ENCODE measurements at regions not wholly inside any gene's neighbourhood (a gene's known extent, or its start where the extent isn't known, plus 50 kb on each side); places are given as distances from the start of the nearest gene placed in this dataset.
"Not testable (repeated sequence)": the region's sequence is repeated elsewhere in the genome, so short reads cannot be mapped to it uniquely, and the experiment has no call there.

DNA sequence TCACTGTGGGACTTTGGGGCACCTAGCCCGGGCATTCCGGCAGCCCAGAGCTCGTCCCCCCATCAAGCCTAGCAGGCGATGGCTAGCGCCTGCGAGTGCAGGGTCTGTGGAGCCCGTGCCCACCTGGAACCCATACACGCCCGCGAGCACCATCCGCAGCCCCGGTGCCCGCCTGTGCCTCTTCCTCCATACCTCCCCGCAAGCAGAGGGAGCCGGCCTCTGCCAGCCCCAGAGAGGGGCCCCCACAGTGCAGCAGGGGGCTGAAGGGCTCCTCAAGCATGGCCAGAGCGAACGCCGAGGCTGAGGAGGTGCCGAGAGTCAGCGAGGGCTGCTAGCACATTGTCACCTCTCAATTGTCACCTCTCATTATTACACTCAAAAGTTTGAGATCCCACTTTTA is 167.8 kb upstream of the EPHA6 start:
- no peak for ATAC-seq (replicated peaks)
- Mint-ChIP-seq H3K27ac (no peak overlapping the region), H3K36me3 (no peaks in the 10 kb centered on the region), H3K9me3 (no peaks in the 10 kb centered on the region), H3K4me3 (no peak overlapping the region), H3K4me1 (no peaks in the 10 kb centered on the region), H3K27me3 (no peaks in the 10 kb centered on the region)
- DNase-seq: no peak

DNA sequence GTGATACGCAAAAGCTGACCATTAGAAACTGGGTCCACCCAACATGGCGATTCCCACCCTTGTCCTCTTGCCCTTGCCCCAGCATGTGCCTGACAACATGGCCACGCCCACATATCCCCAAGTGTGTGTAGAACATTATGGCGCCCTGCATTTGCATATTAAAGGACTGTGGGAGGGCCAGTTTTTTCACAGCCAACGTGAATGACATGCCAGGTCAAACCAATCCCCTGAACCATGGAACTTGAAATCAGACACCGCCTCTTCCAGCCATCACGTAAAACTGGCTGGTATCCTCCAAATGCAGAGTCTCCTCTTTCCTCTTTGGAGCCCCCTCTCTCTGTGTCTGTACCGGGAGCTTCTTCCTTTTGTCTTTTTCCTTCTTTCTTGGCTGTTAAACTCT is 156.7 kb upstream of the EPHA6 start:
- H3K27me3 Mint-ChIP-seq: no peaks in the 10 kb centered on the region
- no peak for ATAC-seq (replicated peaks)
- no peak overlapping the region for H3K27ac Mint-ChIP-seq
- H3K36me3 Mint-ChIP-seq: no peaks in the 10 kb centered on the region
- no peak for DNase-seq
- no peaks in the 10 kb centered on the region for H3K4me1 Mint-ChIP-seq
- H3K4me3 Mint-ChIP-seq: no peak overlapping the region
- H3K9me3 Mint-ChIP-seq: peaks cover 4 to 6% of the 10 kb centered on the region in 2 donors

DNA sequence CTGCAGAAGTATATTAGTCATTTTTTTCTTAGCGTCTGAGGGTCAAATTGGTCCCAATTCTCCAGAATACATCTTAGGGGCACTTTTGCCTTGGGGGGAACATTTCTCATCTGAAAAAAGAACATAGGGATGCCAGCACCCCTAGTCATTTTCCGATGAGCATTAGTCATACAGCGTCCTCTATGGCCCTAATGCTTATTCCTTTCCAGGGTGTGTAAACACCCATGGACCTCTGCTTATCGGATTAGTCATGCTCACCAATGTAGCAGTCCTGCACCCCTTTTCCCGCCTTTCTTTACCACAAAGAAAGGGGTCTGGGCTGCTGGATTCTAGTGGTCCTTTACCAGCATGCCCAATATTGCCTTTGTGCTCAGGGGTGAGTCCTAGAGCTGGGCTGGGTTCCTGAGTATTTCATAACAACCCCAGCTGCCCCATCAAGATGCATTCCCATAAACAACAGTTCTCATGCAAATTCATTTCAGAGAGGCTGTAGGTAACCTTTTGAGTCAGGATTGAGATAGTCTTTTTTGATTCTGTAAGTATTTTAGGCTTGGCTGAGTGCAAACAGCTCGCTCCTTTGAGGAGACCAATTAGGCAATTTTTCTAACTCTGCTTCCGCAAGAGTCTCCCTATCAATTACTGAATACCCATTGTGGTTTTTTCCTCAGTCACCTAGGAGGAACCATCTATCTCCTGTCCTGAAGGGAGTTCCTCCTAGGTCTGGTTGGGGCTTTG is 142.4 kb upstream of the EPHA6 start:
- not testable (repeated sequence) for H3K36me3 Mint-ChIP-seq; H3K4me1 Mint-ChIP-seq; DNase-seq; H3K27ac Mint-ChIP-seq; ATAC-seq (replicated peaks); H3K27me3 Mint-ChIP-seq; H3K4me3 Mint-ChIP-seq
- H3K9me3 Mint-ChIP-seq: peaks cover 8 to 16% of the 10 kb centered on the region in 2 donors

DNA sequence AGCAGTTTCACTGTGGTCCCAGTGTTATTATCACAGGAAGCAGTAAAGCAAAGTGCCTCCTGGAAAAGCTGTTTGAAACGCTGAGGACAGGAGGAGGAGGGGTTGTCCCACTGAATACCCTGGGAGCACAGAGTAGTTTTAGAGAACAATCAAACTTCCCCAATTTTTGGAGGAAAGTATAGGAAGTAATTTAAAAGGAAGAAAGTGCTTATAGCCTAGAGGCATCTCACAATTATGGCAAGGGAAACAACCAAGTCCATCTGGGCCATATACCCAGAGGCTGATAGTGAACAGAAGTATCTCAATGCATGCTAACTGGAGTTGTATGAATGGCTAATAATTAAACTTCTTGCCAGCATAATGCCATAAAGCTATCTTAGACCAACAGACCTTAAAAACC is 137.2 kb upstream of the EPHA6 start:
- Mint-ChIP-seq H3K27me3 (no peaks in the 10 kb centered on the region), H3K4me1 (no peaks in the 10 kb centered on the region), H3K4me3 (no peak overlapping the region), H3K9me3 (peaks cover 8 to 12% of the 10 kb centered on the region in 2 donors), H3K27ac (no peak overlapping the region), H3K36me3 (no peaks in the 10 kb centered on the region)
- DNase-seq (no peak), ATAC-seq (replicated peaks) (no peak)

- Mint-ChIP-seq H3K27me3 (no peaks in the 10 kb centered on the region), H3K9me3 (peaks cover 7% of the 10 kb centered on the region in 2 donors), H3K27ac (no peak overlapping the region), H3K4me1 (no peaks in the 10 kb centered on the region), H3K4me3 (no peak overlapping the region), H3K36me3 (no peaks in the 10 kb centered on the region)
- no peak for DNase-seq
- ATAC-seq (replicated peaks): no peak
Measured at GRCh38 chr3:96678325-96678724, 136.1 kb upstream of the EPHA6 start.

DNA sequence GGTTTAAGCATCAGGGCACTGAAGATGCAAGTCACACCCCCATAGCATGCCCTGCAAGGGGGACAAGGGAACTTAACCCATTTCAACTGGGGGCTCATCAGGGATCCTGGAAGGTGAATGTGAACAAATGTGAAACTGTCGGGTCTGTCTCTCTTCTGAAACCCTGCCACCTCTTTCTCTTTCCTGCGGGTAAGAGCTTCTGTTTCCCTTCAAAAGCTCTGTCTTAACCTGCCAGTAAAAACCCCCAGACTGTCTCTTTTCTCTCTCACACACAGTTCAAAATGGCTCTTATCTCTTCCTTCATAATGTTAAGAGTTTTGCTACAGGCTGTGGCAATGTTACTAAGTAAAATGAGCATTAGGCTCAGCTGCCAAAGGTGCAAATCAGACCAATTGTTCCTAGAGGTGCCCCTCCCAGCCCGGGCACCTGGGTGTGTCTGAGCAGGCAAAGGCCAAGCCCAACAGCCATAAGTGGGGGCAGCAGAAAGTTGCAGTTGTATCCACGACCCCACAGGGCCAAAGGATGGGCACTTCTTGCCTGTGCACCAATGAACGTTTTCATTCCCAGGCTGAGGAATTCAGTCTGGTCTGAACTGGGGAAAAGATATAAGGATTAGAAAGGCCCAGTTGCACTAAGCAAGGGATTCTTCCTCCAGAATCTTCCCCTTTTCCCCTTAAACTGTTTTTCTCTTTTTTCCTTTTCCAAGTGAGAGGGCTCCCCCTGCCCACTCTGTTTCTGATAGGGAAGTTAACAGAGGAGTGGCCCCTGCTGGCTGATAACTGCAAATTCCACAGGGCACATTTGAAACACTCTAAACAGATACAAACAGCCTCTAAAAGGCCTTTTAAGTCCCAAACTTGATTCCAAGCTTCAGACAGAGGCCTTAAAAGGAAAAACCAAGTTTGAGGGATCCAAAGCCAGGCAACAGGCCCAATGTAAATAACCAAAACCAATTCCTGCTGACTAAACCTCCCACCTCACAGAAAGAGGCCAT is 113.8 kb upstream of the EPHA6 start:
- no peak for DNase-seq
- no peak overlapping the region for H3K27ac Mint-ChIP-seq
- ATAC-seq (replicated peaks): no peak
- no peak overlapping the region for H3K4me3 Mint-ChIP-seq
- peaks cover 12 to 20% of the 10 kb centered on the region in 2 donors for H3K9me3 Mint-ChIP-seq
- no peaks in the 10 kb centered on the region for H3K36me3 Mint-ChIP-seq
- H3K4me1 Mint-ChIP-seq: no peaks in the 10 kb centered on the region
- H3K27me3 Mint-ChIP-seq: no peaks in the 10 kb centered on the region

DNA sequence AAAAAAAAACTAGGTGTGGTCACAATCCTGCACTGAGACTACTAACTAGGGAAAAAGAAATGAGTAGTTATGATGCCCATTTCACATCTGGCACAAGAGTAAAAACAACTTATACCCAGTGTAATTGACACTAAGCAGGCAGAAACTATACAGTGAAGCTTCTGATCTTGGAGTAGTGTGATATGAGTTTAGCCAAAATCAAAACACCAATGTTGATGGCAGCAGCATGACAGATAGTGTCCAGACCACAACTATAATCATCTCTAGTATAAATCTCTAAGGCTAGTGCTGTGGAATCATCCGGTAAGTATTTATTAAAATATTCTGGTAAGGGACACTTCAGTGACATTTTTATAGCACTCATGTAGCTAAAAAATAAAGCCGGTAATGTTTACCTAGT is 108.5 kb upstream of the EPHA6 start:
- H3K4me3 Mint-ChIP-seq: no peak overlapping the region
- H3K9me3 Mint-ChIP-seq: peaks cover 7 to 11% of the 10 kb centered on the region in 2 donors
- H3K4me1 Mint-ChIP-seq: no peaks in the 10 kb centered on the region
- no peaks in the 10 kb centered on the region for H3K36me3 Mint-ChIP-seq
- no peak overlapping the region for H3K27ac Mint-ChIP-seq
- H3K27me3 Mint-ChIP-seq: no peaks in the 10 kb centered on the region
- no peak for ATAC-seq (replicated peaks)
- no peak for DNase-seq

DNA sequence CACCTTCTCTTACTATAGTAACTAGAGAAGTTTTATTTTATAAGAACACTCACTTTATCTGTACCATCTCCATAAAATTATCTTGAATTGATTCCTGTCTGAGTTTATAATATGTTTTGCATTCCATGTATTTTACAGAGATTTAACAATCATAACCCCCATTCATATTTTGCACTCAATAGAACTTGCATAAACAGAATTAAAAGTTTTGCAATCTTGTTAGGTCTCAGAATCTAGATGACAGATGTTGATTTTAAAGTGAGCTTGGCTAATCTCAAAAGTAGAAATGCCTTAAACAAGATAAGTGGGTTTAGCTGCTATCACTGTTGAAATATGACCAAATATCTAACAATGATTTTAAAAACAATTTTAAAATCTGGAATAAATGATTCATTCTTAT is 107.9 kb upstream of the EPHA6 start:
- Mint-ChIP-seq H3K4me3 (no peak overlapping the region), H3K27ac (no peak overlapping the region), H3K36me3 (no peaks in the 10 kb centered on the region), H3K4me1 (no peaks in the 10 kb centered on the region), H3K27me3 (no peaks in the 10 kb centered on the region), H3K9me3 (peaks cover 7 to 11% of the 10 kb centered on the region in 2 donors)
- ATAC-seq (replicated peaks) (no peak), DNase-seq (no peak)

GRCh38 chr3:96711816-96712215 is 102.6 kb upstream of the EPHA6 start:
- H3K27ac Mint-ChIP-seq: no peak overlapping the region
- H3K4me3 Mint-ChIP-seq: no peak overlapping the region
- peaks cover 4 to 7% of the 10 kb centered on the region in 2 donors for H3K9me3 Mint-ChIP-seq
- no peaks in the 10 kb centered on the region for H3K4me1 Mint-ChIP-seq
- no peak for ATAC-seq (replicated peaks)
- DNase-seq: no peak
- H3K36me3 Mint-ChIP-seq: no peaks in the 10 kb centered on the region
- H3K27me3 Mint-ChIP-seq: no peaks in the 10 kb centered on the region

DNA sequence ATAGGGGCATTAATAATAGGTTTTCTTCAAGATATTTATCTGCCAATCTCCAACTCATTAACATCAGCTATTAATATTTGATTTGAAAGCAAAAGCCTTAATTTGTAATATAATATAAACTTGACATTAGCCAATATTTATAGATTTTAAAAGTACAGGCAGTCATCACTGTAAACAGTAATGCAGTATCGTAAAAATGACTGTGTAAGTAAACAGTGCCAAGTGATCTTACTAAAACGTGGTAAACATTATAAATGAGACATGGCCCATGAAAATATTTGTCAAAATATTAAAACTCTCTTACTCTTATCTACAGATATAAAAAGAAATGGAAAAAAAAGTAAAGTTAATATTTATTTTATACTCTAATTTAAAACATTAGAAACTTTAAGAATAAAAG is 101.6 kb upstream of the EPHA6 start:
- ATAC-seq (replicated peaks) (no peak), DNase-seq (no peak)
- H3K36me3 Mint-ChIP-seq: no peaks in the 10 kb centered on the region
- H3K27ac Mint-ChIP-seq: no peak overlapping the region
- H3K9me3 Mint-ChIP-seq: peaks cover 4 to 7% of the 10 kb centered on the region in 2 donors
- no peaks in the 10 kb centered on the region for H3K27me3 Mint-ChIP-seq
- H3K4me3 Mint-ChIP-seq: no peak overlapping the region
- no peaks in the 10 kb centered on the region for H3K4me1 Mint-ChIP-seq

GRCh38 chr3:96719921-96720320 is 94.5 kb upstream of the EPHA6 start:
- Mint-ChIP-seq H3K27ac (no peak overlapping the region), H3K4me3 (no peak overlapping the region), H3K9me3 (peaks cover 0 to 2% of the 10 kb centered on the region in 2 donors), H3K36me3 (no peaks in the 10 kb centered on the region), H3K4me1 (no peaks in the 10 kb centered on the region), H3K27me3 (no peaks in the 10 kb centered on the region)
- no peak for DNase-seq
- ATAC-seq (replicated peaks): no peak

DNA sequence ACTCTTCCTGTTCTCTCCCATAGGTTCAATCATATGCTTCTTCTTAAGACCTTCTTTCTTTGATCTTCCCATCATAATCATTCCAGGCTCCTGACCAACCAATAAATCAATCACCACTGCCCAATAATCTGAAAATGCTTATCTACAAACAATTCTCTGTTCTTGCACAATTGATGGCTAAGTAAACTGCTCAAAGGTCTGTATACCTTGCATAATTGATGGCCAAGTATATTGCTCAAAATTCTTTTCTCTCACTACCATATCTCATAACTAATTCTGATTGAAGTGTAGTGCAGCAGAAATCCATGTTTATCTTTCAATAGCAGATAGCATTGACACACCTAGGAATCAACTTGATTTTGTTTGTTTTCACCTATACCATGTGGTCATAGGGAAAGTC is 83.4 kb upstream of the EPHA6 start:
- H3K27me3 Mint-ChIP-seq: no peaks in the 10 kb centered on the region
- H3K27ac Mint-ChIP-seq: no peak overlapping the region
- no peaks in the 10 kb centered on the region for H3K4me1 Mint-ChIP-seq
- H3K4me3 Mint-ChIP-seq: no peak overlapping the region
- no peaks in the 10 kb centered on the region for H3K36me3 Mint-ChIP-seq
- H3K9me3 Mint-ChIP-seq: peaks cover 0 to 4% of the 10 kb centered on the region in 2 donors
- ATAC-seq (replicated peaks) (no peak), DNase-seq (no peak)

GRCh38 chr3:96734273-96735009 is 80.0 kb upstream of the EPHA6 start:
- Mint-ChIP-seq H3K27me3 (no peaks in the 10 kb centered on the region), H3K27ac (no peak overlapping the region), H3K36me3 (no peaks in the 10 kb centered on the region), H3K4me1 (no peaks in the 10 kb centered on the region), H3K4me3 (no peak overlapping the region), H3K9me3 (peaks cover 0 to 4% of the 10 kb centered on the region in 2 donors)
- ATAC-seq (replicated peaks) (no peak), DNase-seq (no peak)

DNA sequence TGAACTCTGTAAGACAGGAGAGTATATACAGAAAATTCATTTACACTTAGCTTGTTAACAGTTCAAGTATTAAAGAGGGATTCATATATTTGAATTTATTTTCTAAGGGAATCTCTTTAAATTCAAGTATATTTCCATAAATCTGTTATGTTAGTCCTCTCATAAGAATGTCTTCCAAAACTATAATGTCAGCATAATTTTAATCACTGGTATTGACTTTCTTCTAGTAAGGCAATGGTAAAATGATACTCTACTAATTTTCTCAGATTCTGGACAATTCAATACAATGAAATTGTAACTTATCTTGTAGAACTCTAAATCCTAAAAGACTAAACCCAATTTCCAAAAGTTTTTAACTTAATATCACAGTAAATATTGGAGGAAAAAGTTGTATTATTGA is 66.3 kb upstream of the EPHA6 start:
- Mint-ChIP-seq H3K4me3 (no peak overlapping the region), H3K27me3 (no peaks in the 10 kb centered on the region), H3K27ac (no peak overlapping the region), H3K4me1 (no peaks in the 10 kb centered on the region), H3K9me3 (peaks cover 0 to 4% of the 10 kb centered on the region in 2 donors), H3K36me3 (no peaks in the 10 kb centered on the region)
- ATAC-seq (replicated peaks) (no peak), DNase-seq (no peak)
